Activated B cell treated with CpG ODN at 0.5 μM for 24 hours (primary cell): ENCODE measurements at regions not wholly inside any gene's neighbourhood (a gene's known extent, or its start where the extent isn't known, plus 50 kb on each side); places are given as distances from the start of the nearest gene placed in this dataset.

Source experiments
- ATAC-seq: fragments of 200-7000 bp; cut with Tn5 transposase; one replicate; pipeline ENCODE4 v1.10.0; 2021; ENCODE audit warnings: low read depth, mild to moderate bottlenecking, moderate library complexity
- CTCF ChIA-PET: fragments of 350-600 bp; sonication (Branson Sonifier 250); formaldehyde crosslinking; loops from one replicate; lab custom pipeline; 2021; ENCODE audit warnings: antibody characterized with exemption; lab: Charles Lee
- POLR2A ChIA-PET: fragments of 350-600 bp; sonication (Branson Sonifier 250); formaldehyde crosslinking; loops from one replicate; lab custom pipeline; 2021; ENCODE audit warnings: antibody characterized with exemption; lab: Charles Lee
- DNase-seq: peaks from one replicate; pipeline ENCODE4 v3.0.0; 2022
- H3K27ac Mint-ChIP-seq: one replicate; pipeline ENCODE4 v1.8.0; 2020; ENCODE audit warnings: mixed read lengths
- H3K27me3 Mint-ChIP-seq: one replicate; pipeline ENCODE4 v1.8.0; 2021; ENCODE audit warnings: mixed read lengths
- H3K36me3 Mint-ChIP-seq: one replicate; pipeline ENCODE4 v1.8.0; 2021; ENCODE audit warnings: low read depth, mixed read lengths
- H3K4me1 Mint-ChIP-seq: one replicate; pipeline ENCODE4 v1.8.0; 2021; ENCODE audit warnings: mixed read lengths
- H3K4me3 Mint-ChIP-seq: one replicate; pipeline ENCODE4 v1.8.0; 2020; ENCODE audit warnings: mild to moderate bottlenecking, mixed read lengths
- H3K9me3 Mint-ChIP-seq: one replicate; pipeline ENCODE4 v1.8.0; 2020; ENCODE audit warnings: mixed read lengths
- intact Hi-C: fragments of 100-400 bp; cut with micrococcal nuclease; formaldehyde crosslinking; loops from one replicate; pipeline ENCODE4 v1.15.1; 2024
- TF ChIP-seq, protein P1 (sequence below): fragments of 200-600 bp; IDR thresholded peaks from one replicate; pipeline ENCODE4 v1.8.0; 2022; ENCODE audit warnings: antibody characterized with exemption, mild to moderate bottlenecking

DNA sequence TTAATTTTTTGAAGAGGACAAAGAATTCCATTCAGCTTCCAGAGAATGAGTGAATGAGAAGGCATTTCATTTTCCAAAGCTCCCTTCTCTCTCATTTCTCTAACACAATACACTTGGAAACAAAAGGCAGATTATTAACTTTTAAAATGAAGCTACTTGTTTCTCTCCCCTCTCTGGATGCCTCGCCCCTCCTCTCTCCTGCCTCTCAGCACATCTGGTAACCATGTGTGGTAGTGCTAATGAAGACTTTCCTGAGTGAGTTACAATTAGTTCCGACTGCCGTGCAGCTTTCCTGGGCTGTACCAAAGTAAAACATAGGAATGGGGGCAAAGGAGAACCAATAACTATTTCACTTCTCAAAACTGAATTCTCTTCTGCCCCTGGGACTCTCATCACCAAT is 84.7 kb upstream of the SOX5 start:
- ChIA-PET CTCF (no interaction called here), POLR2A (no interaction called here)
- intact Hi-C loops = no loop called here
- Mint-ChIP-seq H3K27me3 (no peaks in the 10 kb centered on the region), H3K9me3 (peaks cover 2% of the 10 kb centered on the region), H3K27ac (no peak overlapping the region), H3K36me3 (no peaks in the 10 kb centered on the region), H3K4me1 (no peaks in the 10 kb centered on the region), H3K4me3 (no peak overlapping the region)
- no peak for DNase-seq
- ATAC-seq = no peak
- TF ChIP-seq, protein P1, sequence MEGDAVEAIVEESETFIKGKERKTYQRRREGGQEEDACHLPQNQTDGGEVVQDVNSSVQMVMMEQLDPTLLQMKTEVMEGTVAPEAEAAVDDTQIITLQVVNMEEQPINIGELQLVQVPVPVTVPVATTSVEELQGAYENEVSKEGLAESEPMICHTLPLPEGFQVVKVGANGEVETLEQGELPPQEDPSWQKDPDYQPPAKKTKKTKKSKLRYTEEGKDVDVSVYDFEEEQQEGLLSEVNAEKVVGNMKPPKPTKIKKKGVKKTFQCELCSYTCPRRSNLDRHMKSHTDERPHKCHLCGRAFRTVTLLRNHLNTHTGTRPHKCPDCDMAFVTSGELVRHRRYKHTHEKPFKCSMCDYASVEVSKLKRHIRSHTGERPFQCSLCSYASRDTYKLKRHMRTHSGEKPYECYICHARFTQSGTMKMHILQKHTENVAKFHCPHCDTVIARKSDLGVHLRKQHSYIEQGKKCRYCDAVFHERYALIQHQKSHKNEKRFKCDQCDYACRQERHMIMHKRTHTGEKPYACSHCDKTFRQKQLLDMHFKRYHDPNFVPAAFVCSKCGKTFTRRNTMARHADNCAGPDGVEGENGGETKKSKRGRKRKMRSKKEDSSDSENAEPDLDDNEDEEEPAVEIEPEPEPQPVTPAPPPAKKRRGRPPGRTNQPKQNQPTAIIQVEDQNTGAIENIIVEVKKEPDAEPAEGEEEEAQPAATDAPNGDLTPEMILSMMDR = no peak

DNA sequence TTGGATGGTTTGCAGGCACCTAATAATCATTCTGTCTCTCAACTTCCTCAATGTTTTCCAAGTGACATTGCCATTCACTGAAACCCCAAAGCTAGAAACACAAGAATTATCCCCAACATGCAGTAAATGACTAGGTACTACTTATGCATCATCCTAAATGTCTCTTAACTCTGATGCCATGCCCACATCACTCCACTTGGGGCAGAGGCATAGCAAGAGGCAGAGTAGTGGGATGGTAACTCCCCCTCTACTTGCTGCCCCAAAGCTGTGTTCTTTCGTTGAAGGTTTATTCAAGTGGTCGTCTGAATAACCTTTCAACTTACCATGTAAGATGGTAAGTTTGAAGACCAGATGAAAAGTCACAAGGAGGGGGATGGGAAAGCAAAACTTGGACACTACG is 77.9 kb upstream of the SOX5 start:
- Mint-ChIP-seq H3K4me3 (no peak overlapping the region), H3K36me3 (no peaks in the 10 kb centered on the region), H3K4me1 (no peaks in the 10 kb centered on the region), H3K9me3 (peaks cover 2% of the 10 kb centered on the region), H3K27me3 (no peaks in the 10 kb centered on the region), H3K27ac (no peak overlapping the region)
- ATAC-seq = no peak
- CTCF ChIA-PET = no interaction called here
- TF ChIP-seq, protein P1 = no peak
- DNase-seq = no peak
- POLR2A ChIA-PET = no interaction called here
- intact Hi-C loops = loop anchor here (10.0 kb wide), 1 partner anchor 823 kb away; no protein-coding TSS in a partner anchor

DNA sequence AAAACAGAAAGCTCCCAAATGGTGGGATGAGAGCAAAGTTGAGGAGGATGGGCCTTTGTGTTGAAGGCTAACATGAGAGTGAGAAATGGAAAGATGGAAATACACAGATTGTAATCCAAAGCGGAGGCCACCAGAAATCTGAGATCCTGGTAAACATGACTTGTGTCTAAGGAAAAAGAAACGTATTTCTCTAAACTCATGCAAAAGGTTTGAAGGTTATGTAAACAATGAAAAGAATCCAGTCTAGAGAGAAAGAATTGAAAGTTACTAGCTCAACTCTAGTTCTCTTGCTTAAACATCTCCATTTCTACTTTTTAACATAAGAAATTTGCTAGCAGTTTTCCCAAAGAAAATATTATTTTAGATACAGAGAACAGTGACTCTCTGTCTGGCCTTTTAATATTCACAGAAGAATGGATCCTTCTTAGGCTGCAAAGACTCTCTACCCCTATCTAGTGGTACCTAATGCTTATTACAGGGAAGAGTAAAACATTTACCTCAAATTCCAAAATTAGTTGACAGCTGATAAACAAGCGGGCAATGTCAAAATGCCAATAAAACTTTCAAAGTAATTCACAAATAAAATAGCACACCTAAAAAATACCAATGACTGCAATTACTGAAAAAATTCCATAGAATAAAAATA is 75.8 kb upstream of the SOX5 start:
- intact Hi-C loops = loop anchor here (10.0 kb wide), 1 partner anchor 820 kb away; no protein-coding TSS in a partner anchor
- ATAC-seq (no peak), DNase-seq (no peak)
- TF ChIP-seq, protein P1 = no peak
- Mint-ChIP-seq H3K4me3 (no peak overlapping the region), H3K27me3 (no peaks in the 10 kb centered on the region), H3K4me1 (no peaks in the 10 kb centered on the region), H3K36me3 (no peaks in the 10 kb centered on the region), H3K9me3 (no peaks in the 10 kb centered on the region), H3K27ac (no peak overlapping the region)
- ChIA-PET POLR2A (no interaction called here), CTCF (interaction anchor here (1.3 kb wide), 1 partner anchor 10 kb away, joined by 4 read pairs; no protein-coding TSS in a partner anchor)

DNA sequence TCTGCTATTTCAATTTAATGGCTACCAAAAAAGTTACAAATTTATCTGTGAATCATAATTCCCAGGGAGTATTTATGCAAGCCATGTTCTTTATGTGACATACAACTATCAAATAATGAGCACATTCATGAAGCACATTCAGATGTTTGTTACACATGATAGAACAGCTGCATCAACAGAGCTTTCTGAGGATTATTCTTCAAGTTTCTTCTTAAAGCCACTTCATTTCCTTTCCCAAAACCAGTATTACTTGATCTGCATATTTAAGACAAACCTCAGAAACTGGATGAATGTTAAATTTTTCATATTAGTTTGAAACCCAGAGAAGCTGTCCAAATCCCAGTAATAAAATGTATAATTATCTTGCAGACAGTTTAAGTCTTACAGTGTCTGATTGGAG is 73.6 kb upstream of the SOX5 start:
- ATAC-seq (no peak), DNase-seq (no peak)
- H3K27me3 Mint-ChIP-seq = no peaks in the 10 kb centered on the region
- H3K4me3 Mint-ChIP-seq = no peak overlapping the region
- H3K27ac Mint-ChIP-seq = no peak overlapping the region
- no peaks in the 10 kb centered on the region for H3K9me3 Mint-ChIP-seq
- H3K36me3 Mint-ChIP-seq = no peaks in the 10 kb centered on the region
- CTCF ChIA-PET = no interaction called here
- intact Hi-C loops = loop anchor here (10.0 kb wide), 1 partner anchor 818 kb away; no protein-coding TSS in a partner anchor
- POLR2A ChIA-PET = no interaction called here
- H3K4me1 Mint-ChIP-seq = no peaks in the 10 kb centered on the region
- TF ChIP-seq, protein P1 = no peak

DNA sequence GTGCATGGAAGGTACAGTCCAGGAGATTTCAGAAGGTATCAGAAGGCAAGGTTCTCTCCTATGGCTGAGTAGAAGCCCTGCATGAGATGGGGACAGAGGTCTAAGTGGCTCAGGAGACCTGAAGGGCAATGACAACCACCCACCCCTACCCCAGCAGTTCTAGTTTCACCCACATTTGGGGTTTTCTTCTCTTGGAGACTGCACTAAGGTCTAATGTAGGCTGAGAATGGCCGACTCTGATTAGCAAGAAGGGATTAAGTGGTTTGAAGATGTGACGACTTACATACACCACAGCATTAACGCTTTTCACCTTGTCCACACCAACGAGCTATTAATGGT is 71.7 kb upstream of the SOX5 start:
- Mint-ChIP-seq H3K27me3 (no peaks in the 10 kb centered on the region), H3K9me3 (no peaks in the 10 kb centered on the region), H3K36me3 (no peaks in the 10 kb centered on the region), H3K4me1 (no peaks in the 10 kb centered on the region), H3K27ac (no peak overlapping the region), H3K4me3 (no peak overlapping the region)
- TF ChIP-seq, protein P1 = no peak
- no peak for DNase-seq
- ChIA-PET CTCF (no interaction called here), POLR2A (no interaction called here)
- ATAC-seq = no peak
- intact Hi-C loops = loop anchor here (10.0 kb wide), 1 partner anchor 816 kb away; no protein-coding TSS in a partner anchor
